ENCODE measurements at regions not wholly inside any gene's neighbourhood (a gene's known extent, or its start where the extent isn't known, plus 50 kb on each side); places are given as distances from the start of the nearest gene placed in this dataset.

DNA sequence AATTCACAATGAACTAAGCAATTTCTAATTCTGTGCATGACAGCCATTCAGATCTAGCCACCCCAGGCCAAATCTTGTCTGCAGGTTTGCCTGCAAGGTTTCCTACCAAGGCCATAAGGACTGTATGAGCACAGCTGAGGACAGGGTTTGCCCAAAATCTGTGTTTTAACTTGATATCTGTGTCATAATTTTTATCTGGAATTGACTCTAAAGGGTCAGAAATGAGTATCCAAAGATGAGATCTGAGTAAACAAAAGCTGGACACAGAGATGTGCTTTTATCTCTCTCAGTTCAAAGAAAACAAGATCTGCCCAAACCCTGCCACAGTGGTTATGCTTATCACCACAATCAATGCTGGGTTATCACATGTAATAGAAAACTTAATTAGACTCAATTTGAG lies 154.6 kb upstream of the COL8A1 start:
- H3K4me1 ChIP-seq, result no peaks in the 10 kb centered on the region
- H3K4me3 ChIP-seq, result no peak overlapping the region
- intact Hi-C loops (cut with DNase I), result no loop called here
- no peak for DNase-seq
- no peaks in the 10 kb centered on the region for H3K36me3 ChIP-seq
- H3K27ac ChIP-seq, result no peak overlapping the region
- H3K27me3 ChIP-seq, result no peaks in the 10 kb centered on the region
- H3K9me3 ChIP-seq, result peaks cover 0 to 5% (median 4%) of the 10 kb centered on the region in 3 donors
- no peak for TF ChIP-seq POLR2A (IDR thresholded peaks at IDR 0.05)

DNA sequence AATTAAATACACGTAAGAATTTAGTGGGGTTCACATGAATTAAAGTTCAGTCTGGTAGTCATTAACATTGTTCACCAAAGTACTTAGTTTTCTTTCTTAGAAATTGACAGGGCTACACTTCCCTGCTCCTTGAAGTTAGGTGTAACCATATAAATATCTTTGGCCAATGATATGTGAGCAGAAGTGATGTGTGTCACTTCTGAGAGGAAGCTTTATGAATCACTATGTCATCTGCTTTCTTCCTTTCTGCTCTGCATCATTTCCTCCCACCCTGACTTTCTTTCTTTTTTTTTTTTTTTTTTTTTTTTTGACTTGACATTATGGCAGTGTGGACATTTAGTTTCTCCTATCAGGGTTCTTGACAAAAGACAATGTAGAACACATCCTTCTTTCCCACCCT lies 156.2 kb upstream of the COL8A1 start:
- TF ChIP-seq, protein P1, sequence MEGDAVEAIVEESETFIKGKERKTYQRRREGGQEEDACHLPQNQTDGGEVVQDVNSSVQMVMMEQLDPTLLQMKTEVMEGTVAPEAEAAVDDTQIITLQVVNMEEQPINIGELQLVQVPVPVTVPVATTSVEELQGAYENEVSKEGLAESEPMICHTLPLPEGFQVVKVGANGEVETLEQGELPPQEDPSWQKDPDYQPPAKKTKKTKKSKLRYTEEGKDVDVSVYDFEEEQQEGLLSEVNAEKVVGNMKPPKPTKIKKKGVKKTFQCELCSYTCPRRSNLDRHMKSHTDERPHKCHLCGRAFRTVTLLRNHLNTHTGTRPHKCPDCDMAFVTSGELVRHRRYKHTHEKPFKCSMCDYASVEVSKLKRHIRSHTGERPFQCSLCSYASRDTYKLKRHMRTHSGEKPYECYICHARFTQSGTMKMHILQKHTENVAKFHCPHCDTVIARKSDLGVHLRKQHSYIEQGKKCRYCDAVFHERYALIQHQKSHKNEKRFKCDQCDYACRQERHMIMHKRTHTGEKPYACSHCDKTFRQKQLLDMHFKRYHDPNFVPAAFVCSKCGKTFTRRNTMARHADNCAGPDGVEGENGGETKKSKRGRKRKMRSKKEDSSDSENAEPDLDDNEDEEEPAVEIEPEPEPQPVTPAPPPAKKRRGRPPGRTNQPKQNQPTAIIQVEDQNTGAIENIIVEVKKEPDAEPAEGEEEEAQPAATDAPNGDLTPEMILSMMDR (IDR thresholded peaks at IDR 0.05), result no peak
- no peak for TF ChIP-seq POLR2A (IDR thresholded peaks at IDR 0.05)
- H3K27ac ChIP-seq, result no peak overlapping the region
- no peak overlapping the region for H3K4me3 ChIP-seq
- H3K4me1 ChIP-seq, result no peaks in the 10 kb centered on the region
- H3K36me3 ChIP-seq, result no peaks in the 10 kb centered on the region
- H3K9me3 ChIP-seq, result peaks cover 0 to 4% (median 0%) of the 10 kb centered on the region in 3 donors
- no peak for DNase-seq
- no peaks in the 10 kb centered on the region for H3K27me3 ChIP-seq
- 92 to 100% methylated on average over 1 of the region's 1 CpG for WGBS, 2 donors
- intact Hi-C loops (cut with DNase I), result no loop called here

DNA sequence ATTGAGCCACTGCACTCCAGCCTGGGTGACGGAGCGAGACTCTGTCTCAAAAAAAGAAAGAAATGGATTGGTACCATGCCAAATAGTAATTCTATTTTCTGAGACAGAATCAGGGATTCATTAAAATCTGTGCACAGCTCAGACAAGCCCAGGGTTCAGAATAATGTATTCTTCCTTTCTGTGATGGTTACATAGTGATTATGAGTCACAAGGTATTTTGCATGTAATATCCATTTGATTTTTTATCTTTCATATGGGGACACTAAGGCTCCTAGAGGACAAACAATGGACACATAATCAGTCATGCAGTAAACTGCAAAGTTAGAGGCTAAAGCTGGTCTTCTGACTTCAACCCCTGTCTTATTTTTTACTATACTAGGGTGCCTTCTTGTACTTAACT lies 156.8 kb upstream of the COL8A1 start:
- intact Hi-C loops (cut with DNase I), result no loop called here
- DNase-seq, result no peak
- no peaks in the 10 kb centered on the region for H3K36me3 ChIP-seq
- no peak overlapping the region for H3K4me3 ChIP-seq
- no peak for TF ChIP-seq POLR2A (IDR thresholded peaks at IDR 0.05)
- TF ChIP-seq, protein P1 (IDR thresholded peaks at IDR 0.05), result no peak
- no peak overlapping the region for H3K27ac ChIP-seq
- peaks cover 0 to 4% (median 0%) of the 10 kb centered on the region in 3 donors for H3K9me3 ChIP-seq
- 54 to 66% methylated on average over 2 of the region's 2 CpGs for WGBS, 2 donors
- H3K27me3 ChIP-seq, result no peaks in the 10 kb centered on the region
- H3K4me1 ChIP-seq, result no peaks in the 10 kb centered on the region

DNA sequence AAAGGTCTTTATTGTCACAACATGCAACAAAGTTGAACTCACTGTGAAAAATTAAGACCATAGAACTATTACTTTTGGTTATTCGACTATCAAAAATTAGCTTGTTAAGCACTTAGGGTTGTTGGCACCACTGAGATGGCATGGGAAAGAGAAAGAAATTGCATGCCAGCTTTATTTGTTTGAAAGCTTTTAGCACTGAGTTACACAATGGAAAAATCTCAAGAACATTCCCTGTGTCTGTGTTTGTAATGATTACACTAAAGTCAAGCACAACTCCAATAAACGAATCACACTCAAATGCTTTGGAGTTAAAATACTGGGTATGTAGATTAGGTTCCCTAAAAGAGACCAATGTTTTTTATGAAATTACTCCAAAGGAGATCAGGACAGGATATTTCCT lies 158.6 kb upstream of the COL8A1 start:
- Histone ChIP-seq H3K4me3 (no peak overlapping the region), H3K9me3 (peaks cover 0 to 4% (median 0%) of the 10 kb centered on the region in 3 donors), H3K36me3 (no peaks in the 10 kb centered on the region), H3K27ac (no peak overlapping the region), H3K27me3 (no peaks in the 10 kb centered on the region), H3K4me1 (no peaks in the 10 kb centered on the region)
- DNase-seq, result no peak
- WGBS, 2 donors, result 74 to 88% methylated on average over 2 of the region's 2 CpGs
- intact Hi-C loops (cut with DNase I), result no loop called here
- TF ChIP-seq, protein P1 (IDR thresholded peaks at IDR 0.05), result no peak
- TF ChIP-seq POLR2A (IDR thresholded peaks at IDR 0.05), result no peak

DNA sequence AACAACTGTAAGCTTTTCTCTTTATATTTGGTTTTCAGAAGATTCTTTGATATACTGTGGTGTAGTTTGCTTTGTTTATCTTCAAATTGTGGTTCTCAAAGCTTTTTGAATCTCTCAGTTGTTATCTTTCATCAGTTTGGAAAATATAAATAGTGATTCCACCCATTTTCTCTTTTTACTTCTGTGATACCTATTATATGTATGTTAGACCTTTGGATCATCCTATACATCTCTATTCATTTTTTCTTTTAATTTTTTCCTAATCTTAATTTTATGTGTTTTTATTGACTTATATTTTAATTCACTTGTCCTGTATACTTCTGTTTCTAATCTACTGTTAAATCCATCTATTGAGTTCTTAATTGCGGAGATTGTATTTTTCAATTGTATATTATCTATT lies 160.7 kb upstream of the COL8A1 start:
- intact Hi-C loops (cut with DNase I), result no loop called here
- H3K4me1 ChIP-seq, result no peaks in the 10 kb centered on the region
- 83 to 93% methylated on average over 1 of the region's 1 CpG for WGBS, 2 donors

More for the DNA sequence above, 160.7 kb upstream of the COL8A1 start:
- Histone ChIP-seq H3K9me3 (peaks cover 0 to 4% (median 0%) of the 10 kb centered on the region in 3 donors), H3K4me3 (no peak overlapping the region), H3K27me3 (no peaks in the 10 kb centered on the region), H3K27ac (no peak overlapping the region), H3K36me3 (no peaks in the 10 kb centered on the region)
- no peak for DNase-seq
- TF ChIP-seq, protein P1 (IDR thresholded peaks at IDR 0.05), result no peak
- no peak for TF ChIP-seq POLR2A (IDR thresholded peaks at IDR 0.05)

Measured in esophagus squamous epithelium (tissue), 5 donors.